ENCODE measurements at regions not wholly inside any gene's neighbourhood (a gene's known extent, or its start where the extent isn't known, plus 50 kb on each side); places are given as distances from the start of the nearest gene placed in this dataset.
"Not testable (repeated sequence)": the region's sequence is repeated elsewhere in the genome, so short reads cannot be mapped to it uniquely, and the experiment has no call there.

GRCh38 chr5:99010294-99010693, 81.5 kb upstream of the CHD1 start:
- H3K27ac Mint-ChIP-seq = no peak overlapping the region
- H3K36me3 Mint-ChIP-seq (ENCODE audit: low read depth) = no peaks in the 10 kb centered on the region
- peaks cover 3% of the 10 kb centered on the region for H3K9me3 Mint-ChIP-seq
- DNase-seq = no peak
- H3K4me3 Mint-ChIP-seq = no peak overlapping the region
- POLR2A ChIA-PET = no interaction called here
- CTCF ChIA-PET = no interaction called here
- no peaks in the 10 kb centered on the region for H3K4me1 Mint-ChIP-seq
- no peaks in the 10 kb centered on the region for H3K27me3 Mint-ChIP-seq

- H3K27me3 Mint-ChIP-seq; CTCF ChIA-PET; DNase-seq; H3K4me1 Mint-ChIP-seq; H3K4me3 Mint-ChIP-seq; H3K9me3 Mint-ChIP-seq; H3K36me3 Mint-ChIP-seq (ENCODE audit: low read depth); H3K27ac Mint-ChIP-seq: not testable (repeated sequence)
- POLR2A ChIA-PET = interaction anchor here (0.8 kb wide), 1 partner anchor 19 kb away, joined by 3 read pairs; no protein-coding TSS in a partner anchor
These were observed 79.2 kb upstream of the CHD1 start for GRCh38 chr5:99008009-99008408.

DNA sequence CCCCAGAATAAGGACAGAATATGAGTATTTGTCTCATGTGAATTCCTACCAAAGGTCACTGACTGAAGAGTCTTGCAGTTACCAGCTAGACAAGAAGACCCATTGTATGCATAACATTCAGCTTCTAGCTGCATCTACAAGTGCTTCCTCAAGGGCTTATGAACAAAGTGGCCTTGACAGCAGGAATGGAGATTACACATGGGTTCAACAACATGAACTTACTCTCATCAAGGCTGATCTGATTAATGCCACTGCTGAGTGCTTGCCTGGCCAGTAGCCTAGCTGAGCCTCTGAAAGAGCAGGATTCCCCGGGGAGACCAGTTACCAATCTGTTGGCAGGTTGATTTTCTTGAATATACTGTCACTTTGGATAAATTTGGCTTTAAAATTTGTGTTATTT, 76.7 kb upstream of the CHD1 start:
- H3K27me3 Mint-ChIP-seq = no peaks in the 10 kb centered on the region
- POLR2A ChIA-PET = no interaction called here
- H3K27ac Mint-ChIP-seq = no peak overlapping the region

GRCh38 chr5:99004960-99005359, 76.2 kb upstream of the CHD1 start:
- no peaks in the 10 kb centered on the region for H3K9me3 Mint-ChIP-seq
- ChIA-PET POLR2A (no interaction called here), CTCF (interaction anchor here (0.6 kb wide), 1 partner anchor 427 kb away, joined by 3 read pairs; no protein-coding TSS in a partner anchor)
- H3K27me3 Mint-ChIP-seq = no peaks in the 10 kb centered on the region
- DNase-seq = no peak
- H3K4me1 Mint-ChIP-seq = peaks cover 4% of the 10 kb centered on the region
- no peaks in the 10 kb centered on the region for H3K36me3 Mint-ChIP-seq (ENCODE audit: low read depth)
- no peak overlapping the region for H3K27ac Mint-ChIP-seq
- no peak overlapping the region for H3K4me3 Mint-ChIP-seq

More for the DNA sequence above, 76.7 kb upstream of the CHD1 start:
- no peaks in the 10 kb centered on the region for H3K36me3 Mint-ChIP-seq (ENCODE audit: low read depth)
- H3K4me1 Mint-ChIP-seq = peaks cover 4% of the 10 kb centered on the region
- H3K9me3 Mint-ChIP-seq = no peaks in the 10 kb centered on the region
- CTCF ChIA-PET = no interaction called here
- no peak for DNase-seq
- H3K4me3 Mint-ChIP-seq = no peak overlapping the region

GRCh38 chr5:99000876-99001275, 72.1 kb upstream of the CHD1 start:
- peaks cover 4% of the 10 kb centered on the region for H3K4me1 Mint-ChIP-seq
- H3K27me3 Mint-ChIP-seq = no peaks in the 10 kb centered on the region
- H3K4me3 Mint-ChIP-seq = no peak overlapping the region
- H3K36me3 Mint-ChIP-seq (ENCODE audit: low read depth) = no peaks in the 10 kb centered on the region
- H3K27ac Mint-ChIP-seq = no peak overlapping the region
- POLR2A ChIA-PET = no interaction called here
- no peaks in the 10 kb centered on the region for H3K9me3 Mint-ChIP-seq
- DNase-seq = no peak
- CTCF ChIA-PET = no interaction called here

DNA sequence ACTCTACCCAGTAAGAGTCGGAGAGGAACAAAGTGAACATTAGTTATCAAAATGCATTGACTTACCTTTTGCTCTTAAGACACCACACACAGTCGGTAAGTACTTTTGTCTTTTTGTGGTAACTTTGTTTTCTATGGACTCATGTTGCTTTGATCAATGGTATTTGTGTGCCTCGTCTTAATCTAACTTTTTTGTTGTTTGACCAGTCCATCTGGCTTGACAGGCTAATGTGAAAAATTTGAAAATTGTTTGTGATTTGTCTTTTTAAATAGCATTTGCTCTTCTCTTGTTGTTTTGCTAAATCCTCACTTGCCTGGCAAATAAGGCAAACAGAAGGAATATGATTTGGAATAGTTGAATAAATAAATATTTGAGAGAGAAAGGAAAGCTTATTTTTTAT, 71.4 kb upstream of the CHD1 start:
- Mint-ChIP-seq H3K4me3 (no peak overlapping the region), H3K27me3 (no peaks in the 10 kb centered on the region), H3K4me1 (peaks cover 4% of the 10 kb centered on the region), H3K27ac (no peak overlapping the region), H3K9me3 (no peaks in the 10 kb centered on the region), H3K36me3 (ENCODE audit: low read depth) (no peaks in the 10 kb centered on the region)
- POLR2A ChIA-PET = no interaction called here
- CTCF ChIA-PET = no interaction called here
- no peak for DNase-seq

DNA sequence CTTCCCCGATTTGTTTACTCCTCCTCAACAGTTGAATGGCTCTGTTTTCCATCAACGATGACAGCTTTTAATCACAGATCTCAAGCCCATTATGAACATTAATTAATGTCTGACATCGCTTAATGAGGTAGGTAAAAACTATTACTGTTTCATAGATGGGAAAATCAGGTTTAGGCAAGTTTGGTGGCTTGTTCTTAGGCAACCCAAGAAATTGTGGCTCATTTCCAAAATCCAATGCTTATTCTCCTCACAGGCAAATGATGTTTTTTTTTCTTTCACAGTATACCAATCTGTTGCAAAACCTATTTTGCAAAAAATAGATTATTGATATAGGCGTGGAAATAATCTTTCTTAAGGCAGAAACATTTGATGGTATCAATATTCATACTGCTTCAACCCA, 70.8 kb upstream of the CHD1 start:
- Mint-ChIP-seq H3K4me1 (peaks cover 4% of the 10 kb centered on the region), H3K4me3 (no peak overlapping the region), H3K27me3 (no peaks in the 10 kb centered on the region), H3K36me3 (ENCODE audit: low read depth) (no peaks in the 10 kb centered on the region), H3K9me3 (no peaks in the 10 kb centered on the region), H3K27ac (no peak overlapping the region)
- DNase-seq = no peak
- CTCF ChIA-PET = no interaction called here
- POLR2A ChIA-PET = no interaction called here

DNA sequence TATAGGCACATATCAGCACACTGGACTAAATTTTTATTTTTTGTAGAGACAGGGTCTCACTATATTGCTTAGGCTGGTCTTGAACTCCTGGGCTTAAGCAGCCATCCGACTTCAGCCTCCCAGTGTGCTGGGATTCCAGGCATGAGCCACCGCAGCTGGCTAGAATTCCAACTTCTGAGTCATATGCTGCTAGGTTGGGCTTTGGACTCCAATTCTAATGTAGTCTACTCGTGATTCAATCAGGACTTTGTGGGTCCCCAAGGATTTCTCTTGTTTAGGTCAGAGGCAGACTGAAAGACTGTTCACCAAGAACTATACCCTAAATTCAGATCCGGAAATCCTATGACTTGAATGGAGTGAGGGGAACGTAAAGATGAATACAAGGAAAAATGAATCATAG, 68.2 kb upstream of the CHD1 start:
- CTCF ChIA-PET = no interaction called here
- DNase-seq = no peak
- H3K36me3 Mint-ChIP-seq (ENCODE audit: low read depth) = no peaks in the 10 kb centered on the region
- POLR2A ChIA-PET = no interaction called here
- peaks cover 4% of the 10 kb centered on the region for H3K4me1 Mint-ChIP-seq
- no peak overlapping the region for H3K27ac Mint-ChIP-seq
- H3K27me3 Mint-ChIP-seq = no peaks in the 10 kb centered on the region
- H3K4me3 Mint-ChIP-seq = no peak overlapping the region
- H3K9me3 Mint-ChIP-seq = no peaks in the 10 kb centered on the region

- Mint-ChIP-seq H3K4me1 (no peaks in the 10 kb centered on the region), H3K27ac (no peak overlapping the region), H3K27me3 (no peaks in the 10 kb centered on the region), H3K4me3 (no peak overlapping the region), H3K9me3 (no peaks in the 10 kb centered on the region), H3K36me3 (ENCODE audit: low read depth) (no peaks in the 10 kb centered on the region)
- ChIA-PET CTCF (no interaction called here), POLR2A (no interaction called here)
- DNase-seq = no peak
These were observed 65.8 kb upstream of the CHD1 start for GRCh38 chr5:98994611-98995010.

- ChIA-PET CTCF (interaction anchor here (0.6 to 1.0 kb wide), 2 partner anchors 61 to 110 kb away, joined by 3 read pairs; no protein-coding TSS in a partner anchor), POLR2A (no interaction called here)
- Mint-ChIP-seq H3K4me3 (no peak overlapping the region), H3K27me3 (no peaks in the 10 kb centered on the region), H3K4me1 (no peaks in the 10 kb centered on the region), H3K27ac (no peak overlapping the region), H3K36me3 (ENCODE audit: low read depth) (no peaks in the 10 kb centered on the region), H3K9me3 (no peaks in the 10 kb centered on the region)
- DNase-seq = no peak
These were observed 64.7 kb upstream of the CHD1 start for GRCh38 chr5:98993512-98993911.

DNA sequence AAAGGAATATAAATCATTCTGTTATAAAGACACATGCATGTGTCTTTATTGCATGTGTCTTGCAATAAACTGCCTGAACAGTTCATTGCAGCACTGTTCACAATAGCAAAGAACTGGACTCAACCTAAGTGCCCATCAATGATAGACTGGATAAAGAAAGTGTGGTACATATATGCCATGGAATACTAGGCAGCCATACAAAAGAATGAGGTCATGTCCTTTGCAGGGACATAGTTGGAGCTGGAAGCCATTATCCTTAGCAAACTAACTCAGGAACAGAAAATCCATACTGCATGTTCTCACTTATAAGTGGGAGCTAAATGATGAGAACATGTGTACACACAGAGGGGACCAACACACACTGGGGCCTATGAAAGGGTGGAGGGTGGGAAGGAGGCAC, 63.7 kb upstream of the CHD1 start:
- H3K36me3 Mint-ChIP-seq (ENCODE audit: low read depth) = no peaks in the 10 kb centered on the region
- H3K27me3 Mint-ChIP-seq = no peaks in the 10 kb centered on the region
- no peaks in the 10 kb centered on the region for H3K4me1 Mint-ChIP-seq
- no peak for DNase-seq
- POLR2A ChIA-PET = no interaction called here
- CTCF ChIA-PET = interaction anchor here (1.0 kb wide), 1 partner anchor 62 kb away, joined by 3 read pairs; no protein-coding TSS in a partner anchor
- no peaks in the 10 kb centered on the region for H3K9me3 Mint-ChIP-seq
- H3K27ac Mint-ChIP-seq = no peak overlapping the region
- no peak overlapping the region for H3K4me3 Mint-ChIP-seq

GRCh38 chr5:98989727-98990126, 60.9 kb upstream of the CHD1 start:
- DNase-seq = no peak
- Mint-ChIP-seq H3K36me3 (ENCODE audit: low read depth) (no peaks in the 10 kb centered on the region), H3K4me3 (no peak overlapping the region), H3K27me3 (no peaks in the 10 kb centered on the region), H3K4me1 (no peaks in the 10 kb centered on the region), H3K27ac (no peak overlapping the region), H3K9me3 (no peaks in the 10 kb centered on the region)
- ChIA-PET CTCF (no interaction called here), POLR2A (no interaction called here)

DNA sequence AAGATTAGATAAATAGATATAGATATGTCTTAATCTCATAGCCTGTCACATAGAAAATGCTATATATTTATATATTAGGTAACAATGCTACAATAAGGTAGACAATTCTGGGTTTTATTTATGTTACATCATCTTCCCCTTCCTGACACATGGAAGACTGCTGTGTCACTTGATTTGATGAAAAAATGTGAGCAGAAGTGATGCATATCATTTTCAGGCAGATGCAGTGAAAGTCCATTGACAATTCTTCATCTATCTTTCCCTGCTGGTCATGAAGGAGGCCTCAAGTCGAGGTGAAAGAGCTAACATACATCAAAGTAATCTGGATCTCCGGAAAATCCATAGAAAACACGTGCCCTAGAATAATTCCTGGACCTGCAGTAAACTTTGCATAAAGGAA, 57.8 kb upstream of the CHD1 start:
- Mint-ChIP-seq H3K27me3 (peaks cover 2% of the 10 kb centered on the region), H3K36me3 (ENCODE audit: low read depth) (no peaks in the 10 kb centered on the region), H3K9me3 (no peaks in the 10 kb centered on the region), H3K4me1 (no peaks in the 10 kb centered on the region), H3K4me3 (no peak overlapping the region), H3K27ac (no peak overlapping the region)
- POLR2A ChIA-PET = no interaction called here
- no peak for DNase-seq
- CTCF ChIA-PET = no interaction called here

- H3K4me3 Mint-ChIP-seq = no peak overlapping the region
- H3K9me3 Mint-ChIP-seq = no peaks in the 10 kb centered on the region
- no peaks in the 10 kb centered on the region for H3K36me3 Mint-ChIP-seq (ENCODE audit: low read depth)
- DNase-seq = no peak
- no peak overlapping the region for H3K27ac Mint-ChIP-seq
- POLR2A ChIA-PET = no interaction called here
- H3K4me1 Mint-ChIP-seq = no peaks in the 10 kb centered on the region
- CTCF ChIA-PET = no interaction called here
- peaks cover 2% of the 10 kb centered on the region for H3K27me3 Mint-ChIP-seq
These were observed 54.1 kb upstream of the CHD1 start for GRCh38 chr5:98982880-98983279.

Measured in activated CD4-positive, alpha-beta memory T cell treated with anti-CD3 and anti-CD28 coated beads, Interleukin-2, amount 10 ng/mL, durations not matched to agents 7 days and 5 days (primary cell).